ENCODE measurements at regions not wholly inside any gene's neighbourhood (a gene's known extent, or its start where the extent isn't known, plus 50 kb on each side); places are given as distances from the start of the nearest gene placed in this dataset.

DNA sequence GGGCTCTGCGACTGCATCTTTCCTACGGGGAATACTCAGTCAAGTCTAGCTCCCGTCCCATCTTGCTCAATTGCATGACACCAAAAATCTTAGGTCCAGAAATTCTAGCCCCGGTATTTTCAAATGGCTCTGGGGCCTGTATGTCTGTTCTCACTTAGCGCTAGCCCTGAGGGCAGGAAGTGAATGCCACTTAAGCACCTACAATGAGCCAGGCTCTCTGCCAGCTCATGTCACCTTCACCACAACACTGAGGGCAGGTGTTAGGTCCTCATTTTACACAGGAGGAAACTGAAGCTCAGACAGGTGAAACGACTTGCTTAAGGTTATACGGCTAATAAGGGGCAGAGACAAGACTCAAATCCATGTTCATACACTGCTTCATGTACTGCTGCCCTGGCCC is 282.8 kb downstream of the PPP1R2C start:
- in situ Hi-C loops (cut with MboI), result no loop called here
- DNase-seq (ENCODE audit: extremely low read depth in 1 of 4, low spot score in 3 of 4), result no peak
- H2AFZ ChIP-seq (ENCODE audit: low read depth, low read length), result no peak overlapping the region
- no peak for TF ChIP-seq HDGF (IDR thresholded peaks at IDR 0.05)
- no peak for TF ChIP-seq SP1 (CRISPR knock-in tag; IDR thresholded peaks at IDR 0.05)
- no peak for FAIRE-seq
- no peaks in the 10 kb centered on the region for H3K4me1 ChIP-seq (replicated peaks in 1 of 2; ENCODE audit: control insufficient read depth in 2 of 2, insufficient read depth in 2 of 2, low read length in 2 of 2)
- intact Hi-C loops (cut with micrococcal nuclease), result no loop called here
- ATAC-seq, result no peak
- POLR2A ChIA-PET, result no interaction called here
- H3K27ac ChIP-seq (ENCODE audit: extremely low read depth, low read depth, low read length), result no peak overlapping the region
- CTCF ChIA-PET (ENCODE audit: low intra/inter-chr PET ratio), result interaction anchor here (0.6 kb wide), 1 partner anchor 37 kb away, joined by 3 read pairs; no protein-coding TSS in a partner anchor
- no peaks in the 10 kb centered on the region for H3K9me1 ChIP-seq (ENCODE audit: control insufficient read depth, insufficient read depth, low read length)
- WGBS (ENCODE audit: insufficient coverage, low coverage, missing lambda C conversion rate), result 3% methylated on average over 7 of the region's 7 CpGs
- H4K20me1 ChIP-seq (replicated peaks; ENCODE audit: control insufficient read depth, insufficient read depth, low read length), result no peaks in the 10 kb centered on the region
- no peaks in the 10 kb centered on the region for H3K79me2 ChIP-seq (ENCODE audit: control insufficient read depth, insufficient read depth, low read length)
- H3K9ac ChIP-seq (ENCODE audit: insufficient read depth in 1 of 2, low read depth in 2 of 2, low read length in 2 of 2), result no peak overlapping the region
- no peaks in the 10 kb centered on the region for H3K36me3 ChIP-seq (ENCODE audit: control insufficient read depth, insufficient read depth, low read length)
- H3K4me3 ChIP-seq, result no peak overlapping the region
- no peak overlapping the region for H3K4me2 ChIP-seq (ENCODE audit: insufficient read depth, low read length)
- H3K27me3 ChIP-seq (ENCODE audit: control insufficient read depth in 2 of 2, insufficient read depth in 2 of 2, low read length in 2 of 2), result no peaks in the 10 kb centered on the region
- no peaks in the 10 kb centered on the region for H3K9me3 ChIP-seq (replicated peaks; ENCODE audit: control insufficient read depth, insufficient read depth, low read depth, low read length)
- BruUV-seq (replicated peaks), result no TSS peak

DNA sequence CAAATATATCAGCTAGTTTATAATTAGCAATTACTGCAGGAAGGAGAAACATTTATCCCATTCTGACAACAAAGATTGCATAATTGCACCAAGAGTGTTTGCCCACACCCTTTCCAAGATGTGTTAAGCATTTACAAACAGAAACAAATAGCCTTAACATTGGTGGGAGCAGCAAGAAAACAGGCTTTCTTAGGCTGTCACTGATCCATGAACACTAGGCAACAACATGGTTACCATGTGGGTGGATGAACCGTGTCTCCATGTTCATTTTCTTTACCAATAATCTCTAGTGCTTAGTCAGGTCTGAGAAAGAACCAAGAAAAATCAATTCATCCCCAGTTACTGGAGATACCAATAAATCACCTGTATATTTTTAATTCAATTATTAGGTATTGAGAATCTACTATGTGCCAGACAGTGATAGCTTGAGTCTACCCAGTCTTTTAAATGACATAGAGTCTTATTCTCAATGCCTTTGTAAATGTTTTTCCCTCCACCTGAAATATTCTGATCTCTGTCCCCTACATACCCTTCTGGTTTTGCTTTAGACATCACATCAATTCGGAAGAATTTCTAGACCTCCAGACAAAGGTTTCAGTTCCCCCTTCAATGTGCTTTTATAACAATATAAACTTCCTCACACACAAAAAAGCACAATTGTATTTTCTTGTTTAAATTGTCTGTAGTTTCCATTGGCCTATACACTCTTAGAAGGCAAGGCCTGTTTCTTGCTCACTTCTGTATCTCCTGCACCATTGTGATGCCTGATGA is 286.6 kb downstream of the PPP1R2C start:
- in situ Hi-C loops (cut with MboI) (no loop called here), intact Hi-C loops (cut with micrococcal nuclease) (no loop called here)
- no peak for TF ChIP-seq RBM17 (IDR thresholded peaks at IDR 0.05; ENCODE audit: borderline replicate concordance, low read depth, low read length)
- FAIRE-seq (no peak), DNase-seq (ENCODE audit: extremely low read depth in 1 of 4, low spot score in 3 of 4) (no peak), ATAC-seq (no peak)
- Histone ChIP-seq H3K4me1 (replicated peaks in 1 of 2; ENCODE audit: control insufficient read depth in 2 of 2, insufficient read depth in 2 of 2, low read length in 2 of 2) (no peaks in the 10 kb centered on the region), H3K27me3 (ENCODE audit: control insufficient read depth in 2 of 2, insufficient read depth in 2 of 2, low read length in 2 of 2) (no peaks in the 10 kb centered on the region), H3K79me2 (ENCODE audit: control insufficient read depth, insufficient read depth, low read length) (no peaks in the 10 kb centered on the region), H3K9me3 (replicated peaks; ENCODE audit: control insufficient read depth, insufficient read depth, low read depth, low read length) (no peaks in the 10 kb centered on the region), H3K9ac (ENCODE audit: insufficient read depth in 1 of 2, low read depth in 2 of 2, low read length in 2 of 2) (no peak overlapping the region), H3K9me1 (ENCODE audit: control insufficient read depth, insufficient read depth, low read length) (no peaks in the 10 kb centered on the region), H2AFZ (ENCODE audit: low read depth, low read length) (no peak overlapping the region), H3K27ac (ENCODE audit: extremely low read depth, low read depth, low read length) (no peak overlapping the region), H4K20me1 (replicated peaks; ENCODE audit: control insufficient read depth, insufficient read depth, low read length) (no peaks in the 10 kb centered on the region), H3K36me3 (ENCODE audit: control insufficient read depth, insufficient read depth, low read length) (no peaks in the 10 kb centered on the region), H3K4me2 (ENCODE audit: insufficient read depth, low read length) (no peak overlapping the region), H3K4me3 (no peak overlapping the region)
- ChIA-PET CTCF (ENCODE audit: low intra/inter-chr PET ratio) (no interaction called here), POLR2A (interaction anchor here (1.1 kb wide), 1 partner anchor 10 kb away, joined by 4 read pairs; no protein-coding TSS in a partner anchor)
- WGBS (ENCODE audit: insufficient coverage, low coverage, missing lambda C conversion rate), result 0% methylated on average over 2 of the region's 2 CpGs
- BruUV-seq (replicated peaks), result no TSS peak
